Naive thymus-derived CD4-positive, alpha-beta T cell (primary cell): ENCODE measurements at regions not wholly inside any gene's neighbourhood (a gene's known extent, or its start where the extent isn't known, plus 50 kb on each side); places are given as distances from the start of the nearest gene placed in this dataset.

Experiments
- ATAC-seq: fragments of 150-1000 bp; cut with Tn5 transposase; 2 replicates; pipeline ENCODE4 v1.10.0; 2021; ENCODE audit warnings: mild to moderate bottlenecking, moderate library complexity
- CTCF ChIA-PET: fragments of 350-600 bp; sonication (Branson Sonifier 250); formaldehyde crosslinking; loops from one replicate; lab custom pipeline; 2021; ENCODE audit warnings: antibody characterized with exemption; lab: Charles Lee
- POLR2A ChIA-PET: fragments of 350-600 bp; sonication (Branson Sonifier 250); formaldehyde crosslinking; loops from one replicate; lab custom pipeline; 2021; ENCODE audit warnings: antibody characterized with exemption, inconsistent platforms; lab: Charles Lee
- DNase-seq, 9 donors: peaks; one replicate each; pipeline versions ENCODE4 v3.0.0 to v3.0.0-alpha.2; 2020 to 2022; ENCODE audit warnings: mixed read lengths in 1 of 9
- H3K27ac ChIP-seq: one replicate; pipeline ENCODE4 v1.7.0; 2013; ENCODE audit warnings: mild to moderate bottlenecking, low read depth, low read length, moderate library complexity
- H3K27me3 ChIP-seq, 2 donors: one replicate each; pipeline ENCODE4 v1.7.0; 2013; ENCODE audit warnings: low read length in 2 of 2, mild to moderate bottlenecking in 2 of 2, moderate library complexity in 2 of 2; ENCODE audit not compliant: control insufficient read depth in 2 of 2, insufficient read depth in 2 of 2
- H3K36me3 ChIP-seq, 3 experiments: 1 replicate in 2 of 3; 2 replicates in 1 of 3; pipeline ENCODE4 v1.7.0; 2013; ENCODE audit warnings: low read length in 3 of 3, mild to moderate bottlenecking in 3 of 3, moderate library complexity in 1 of 3; ENCODE audit not compliant: insufficient read depth in 3 of 3, control insufficient read depth in 2 of 3
- H3K4me1 ChIP-seq, 2 donors: one replicate each; pipeline ENCODE4 v1.7.0; 2013; ENCODE audit warnings: low read length in 2 of 2, mild to moderate bottlenecking in 2 of 2, moderate library complexity in 1 of 2; ENCODE audit not compliant: control insufficient read depth in 2 of 2, insufficient read depth in 2 of 2
- H3K4me3 ChIP-seq: 2 replicates; pipeline ENCODE4 v1.7.0; 2013; ENCODE audit warnings: mild to moderate bottlenecking, low read length
- H3K9me3 ChIP-seq, 3 experiments: 1 replicate in 2 of 3; 2 replicates in 1 of 3; pipeline ENCODE4 v1.7.0; 2013; ENCODE audit warnings: low read length in 3 of 3; ENCODE audit not compliant: control insufficient read depth in 2 of 3
- H3K27ac Mint-ChIP-seq, 9 donors: one replicate each; pipeline ENCODE4 v1.8.0; 2020 to 2022; ENCODE audit warnings: mixed read lengths in 9 of 9, mild to moderate bottlenecking in 8 of 9, moderate library complexity in 5 of 9, inconsistent platforms in 2 of 9
- H3K27me3 Mint-ChIP-seq, 5 donors: one replicate each; pipeline ENCODE4 v1.8.0; 2021 to 2022; ENCODE audit warnings: mixed read lengths in 5 of 5, mild to moderate bottlenecking in 1 of 5
- H3K36me3 Mint-ChIP-seq, 5 donors: one replicate each; pipeline ENCODE4 v1.8.0; 2020 to 2022; ENCODE audit warnings: mixed read lengths in 5 of 5, mild to moderate bottlenecking in 3 of 5, inconsistent platforms in 1 of 5
- H3K4me1 Mint-ChIP-seq, 7 donors: one replicate each; pipeline ENCODE4 v1.8.0; 2020 to 2022; ENCODE audit warnings: mixed read lengths in 7 of 7, mild to moderate bottlenecking in 3 of 7, inconsistent platforms in 1 of 7
- H3K4me3 Mint-ChIP-seq, 10 donors: one replicate each; pipeline ENCODE4 v1.8.0; 2020 to 2022; ENCODE audit warnings: mild to moderate bottlenecking in 10 of 10, mixed read lengths in 10 of 10, moderate library complexity in 6 of 10, inconsistent platforms in 2 of 10
- H3K9me3 Mint-ChIP-seq, 11 donors: one replicate each; pipeline ENCODE4 v1.8.0; 2020 to 2022; ENCODE audit warnings: mixed read lengths in 11 of 11, mild to moderate bottlenecking in 4 of 11, inconsistent platforms in 1 of 11, moderate library complexity in 1 of 11
- intact Hi-C, 2 donors: fragments of 100-400 bp; cut with micrococcal nuclease; formaldehyde crosslinking; loops; one replicate each; pipeline ENCODE4 v1.15.1; 2023

DNA sequence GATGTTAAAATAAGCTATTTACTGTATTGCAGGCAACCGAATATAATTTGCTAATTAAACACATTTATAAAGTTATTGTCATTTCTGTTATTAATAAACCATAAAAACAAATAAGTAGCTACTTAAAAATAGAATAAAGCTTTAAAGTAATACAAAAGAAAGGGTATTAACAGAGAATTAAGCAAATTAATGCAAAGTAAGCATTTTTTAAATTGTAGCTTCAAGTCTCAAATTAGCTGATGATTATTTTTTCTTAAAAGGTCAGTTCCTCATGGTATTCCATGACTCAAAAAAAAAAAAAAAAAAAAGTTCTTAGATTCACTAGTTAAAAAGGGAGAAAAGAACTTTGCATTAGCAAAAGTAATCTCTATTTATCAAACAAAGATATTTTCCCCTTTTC, 292.5 kb downstream of the SLITRK1 start:
- Histone ChIP-seq H3K4me1 (no peaks in the 10 kb centered on the region), H3K27ac (no peak overlapping the region), H3K4me3 (no peak overlapping the region), H3K9me3 (no peaks in the 10 kb centered on the region), H3K27me3 (no peaks in the 10 kb centered on the region), H3K36me3 (no peaks in the 10 kb centered on the region)
- ATAC-seq (no peak), DNase-seq (no peak)
- no peaks in the 10 kb centered on the region for H3K4me1 Mint-ChIP-seq
- H3K27ac Mint-ChIP-seq, result no peak overlapping the region
- CTCF ChIA-PET, result no interaction called here
- peaks cover 0 to 20% (median 3%) of the 10 kb centered on the region in 11 donors for H3K9me3 Mint-ChIP-seq
- H3K4me3 Mint-ChIP-seq, result no peak overlapping the region
- H3K36me3 Mint-ChIP-seq, result no peaks in the 10 kb centered on the region
- intact Hi-C loops, result no loop called here
- H3K27me3 Mint-ChIP-seq, result no peaks in the 10 kb centered on the region
- POLR2A ChIA-PET, result no interaction called here

DNA sequence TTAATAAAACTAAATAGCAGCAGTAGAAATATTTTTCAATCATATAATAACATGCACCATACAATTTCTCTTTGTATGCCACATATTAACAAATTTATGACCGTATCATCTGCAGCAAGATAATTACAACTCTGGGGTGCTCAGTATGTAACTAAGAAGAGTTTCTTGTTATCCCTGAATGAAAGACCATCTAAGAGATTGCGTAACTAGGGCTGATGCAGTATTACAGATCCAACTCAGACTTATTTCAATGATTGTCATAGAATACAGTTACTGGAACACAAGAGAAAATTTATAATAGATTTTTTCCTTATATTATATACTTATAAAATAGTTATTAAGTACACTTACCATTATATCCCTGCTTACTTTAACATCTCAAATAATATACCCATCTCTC, 305.1 kb downstream of the SLITRK1 start:
- Mint-ChIP-seq H3K4me1 (no peaks in the 10 kb centered on the region), H3K9me3 (peaks cover 0 to 21% (median 5%) of the 10 kb centered on the region in 11 donors), H3K27ac (no peak overlapping the region), H3K27me3 (no peaks in the 10 kb centered on the region), H3K4me3 (no peak overlapping the region), H3K36me3 (no peaks in the 10 kb centered on the region)
- POLR2A ChIA-PET, result no interaction called here
- no peaks in the 10 kb centered on the region for H3K36me3 ChIP-seq
- DNase-seq (no peak), ATAC-seq (no peak)
- CTCF ChIA-PET, result no interaction called here
- no peaks in the 10 kb centered on the region for H3K9me3 ChIP-seq
- intact Hi-C loops, result no loop called here
- no peak overlapping the region for H3K27ac ChIP-seq
- H3K4me3 ChIP-seq, result no peak overlapping the region
- H3K27me3 ChIP-seq, result no peaks in the 10 kb centered on the region
- H3K4me1 ChIP-seq, result no peaks in the 10 kb centered on the region

DNA sequence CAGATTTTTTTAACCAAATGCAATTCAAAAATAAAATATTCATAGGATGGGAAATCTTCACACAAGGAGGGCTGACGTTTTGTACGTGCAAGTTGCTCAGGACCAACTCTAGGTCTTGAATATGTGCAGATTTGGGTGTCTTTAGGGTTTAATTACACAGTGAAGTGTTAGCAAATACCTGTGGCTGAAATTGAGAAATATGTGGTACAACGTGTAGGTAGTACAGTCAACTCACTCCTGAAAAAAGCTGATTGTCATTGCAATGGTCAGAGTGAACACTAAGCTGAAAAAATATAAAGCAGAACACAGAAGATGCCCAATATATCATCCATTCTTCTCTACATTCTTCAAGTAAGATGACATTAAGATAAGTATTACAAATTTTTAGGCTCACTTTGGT, 314.3 kb downstream of the SLITRK1 start:
- POLR2A ChIA-PET, result no interaction called here
- CTCF ChIA-PET, result no interaction called here
- H3K4me1 ChIP-seq, result no peaks in the 10 kb centered on the region

DNA sequence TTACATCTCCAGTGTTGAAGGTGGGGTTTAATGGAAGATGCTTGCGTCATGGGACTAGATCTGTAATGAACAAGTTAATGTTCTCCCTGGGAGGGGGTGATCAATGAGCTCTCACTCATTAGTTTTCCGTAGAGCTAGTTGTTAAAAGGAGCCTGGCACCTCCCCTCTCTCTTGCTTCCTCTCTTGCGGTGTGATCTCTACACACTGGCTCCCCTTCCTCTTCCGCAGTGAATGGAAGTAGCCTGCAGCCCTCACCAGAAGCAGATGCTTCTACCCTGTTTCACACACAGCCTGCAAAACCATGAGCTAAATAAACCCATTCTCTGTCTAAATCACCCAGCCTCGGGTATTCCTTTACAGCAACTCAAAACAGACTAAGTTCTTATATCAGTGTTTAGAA, 318.8 kb downstream of the SLITRK1 start:
- Histone ChIP-seq H3K4me3 (no peak overlapping the region), H3K4me1 (no peaks in the 10 kb centered on the region), H3K27ac (no peak overlapping the region), H3K9me3 (peaks cover 0 to 4% (median 0%) of the 10 kb centered on the region in 3 experiments), H3K27me3 (no peaks in the 10 kb centered on the region), H3K36me3 (no peaks in the 10 kb centered on the region)
- peaks cover 0 to 7% (median 2%) of the 10 kb centered on the region in 11 donors for H3K9me3 Mint-ChIP-seq
- DNase-seq, result no peak
- ATAC-seq, result no peak
- no peak overlapping the region for H3K27ac Mint-ChIP-seq
- ChIA-PET POLR2A (no interaction called here), CTCF (no interaction called here)
- H3K27me3 Mint-ChIP-seq, result no peaks in the 10 kb centered on the region
- no peak overlapping the region for H3K4me3 Mint-ChIP-seq
- H3K4me1 Mint-ChIP-seq, result no peaks in the 10 kb centered on the region
- intact Hi-C loops, result no loop called here
- H3K36me3 Mint-ChIP-seq, result no peaks in the 10 kb centered on the region

More for the DNA sequence above, 314.3 kb downstream of the SLITRK1 start:
- DNase-seq, result no peak
- peaks cover 2 to 17% (median 6%) of the 10 kb centered on the region in 11 donors for H3K9me3 Mint-ChIP-seq
- H3K4me3 Mint-ChIP-seq, result no peak overlapping the region
- no peaks in the 10 kb centered on the region for H3K27me3 ChIP-seq
- H3K36me3 ChIP-seq, result no peaks in the 10 kb centered on the region
- H3K9me3 ChIP-seq, result no peaks in the 10 kb centered on the region
- ATAC-seq, result no peak
- H3K4me1 Mint-ChIP-seq, result no peaks in the 10 kb centered on the region
- no peaks in the 10 kb centered on the region for H3K36me3 Mint-ChIP-seq
- intact Hi-C loops, result no loop called here
- no peak overlapping the region for H3K27ac ChIP-seq
- H3K27ac Mint-ChIP-seq, result no peak overlapping the region
- no peak overlapping the region for H3K4me3 ChIP-seq
- no peaks in the 10 kb centered on the region for H3K27me3 Mint-ChIP-seq

DNA sequence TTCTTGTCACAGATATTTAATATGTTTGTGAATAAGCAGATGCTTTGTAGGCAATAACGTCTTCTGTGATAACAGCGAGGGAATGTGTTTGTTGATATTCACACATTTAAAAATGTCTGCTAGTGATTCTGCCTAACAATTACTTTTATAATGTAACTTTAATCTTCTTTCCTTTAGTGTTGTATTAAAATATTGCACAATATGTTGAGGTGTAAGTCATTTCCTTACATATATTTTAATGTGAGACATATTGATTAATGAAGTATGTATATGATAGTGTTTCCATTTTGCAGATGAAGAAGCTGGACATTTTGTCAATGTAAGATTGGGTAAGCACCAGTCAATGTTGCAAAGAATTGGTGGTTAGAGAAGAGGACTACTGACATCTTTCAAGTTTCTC, 324.4 kb downstream of the SLITRK1 start:
- ATAC-seq, result no peak
- intact Hi-C loops, result no loop called here
- Histone ChIP-seq H3K27ac (no peak overlapping the region), H3K4me3 (no peak overlapping the region), H3K9me3 (peaks cover 0 to 4% (median 0%) of the 10 kb centered on the region in 3 experiments), H3K4me1 (no peaks in the 10 kb centered on the region), H3K36me3 (no peaks in the 10 kb centered on the region), H3K27me3 (no peaks in the 10 kb centered on the region)
- CTCF ChIA-PET, result no interaction called here
- no peak for DNase-seq
- H3K36me3 Mint-ChIP-seq, result no peaks in the 10 kb centered on the region
- H3K9me3 Mint-ChIP-seq, result peaks cover 0 to 21% (median 1%) of the 10 kb centered on the region in 11 donors
- H3K4me3 Mint-ChIP-seq, result no peak overlapping the region
- no peak overlapping the region for H3K27ac Mint-ChIP-seq
- H3K27me3 Mint-ChIP-seq, result no peaks in the 10 kb centered on the region
- H3K4me1 Mint-ChIP-seq, result no peaks in the 10 kb centered on the region
- POLR2A ChIA-PET, result no interaction called here

DNA sequence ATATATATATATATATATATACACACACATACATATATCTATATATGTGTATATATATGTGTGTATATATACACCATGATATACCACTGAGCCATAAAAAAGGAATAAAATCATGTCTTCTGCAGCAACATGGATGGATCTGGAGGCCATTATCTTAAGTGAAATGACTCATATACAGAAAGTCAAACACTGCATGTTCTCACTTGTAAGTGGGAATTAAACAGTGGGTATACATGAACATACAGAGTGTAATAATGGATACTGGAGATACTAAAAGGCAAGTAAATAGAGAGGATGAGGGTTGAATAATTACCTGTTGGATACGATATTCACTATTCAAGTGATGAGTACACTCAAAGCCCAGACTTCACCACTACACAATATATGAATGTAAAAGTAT, 332.6 kb downstream of the SLITRK1 start:
- no peaks in the 10 kb centered on the region for H3K36me3 ChIP-seq
- ATAC-seq (no peak), DNase-seq (no peak)
- intact Hi-C loops, result no loop called here
- H3K4me1 ChIP-seq, result no peaks in the 10 kb centered on the region
- H3K4me3 ChIP-seq, result no peak overlapping the region
- Mint-ChIP-seq H3K4me1 (no peaks in the 10 kb centered on the region), H3K27ac (no peak overlapping the region), H3K4me3 (no peak overlapping the region), H3K9me3 (peaks cover 0 to 7% (median 0%) of the 10 kb centered on the region in 11 donors), H3K27me3 (no peaks in the 10 kb centered on the region), H3K36me3 (no peaks in the 10 kb centered on the region)
- no peak overlapping the region for H3K27ac ChIP-seq
- H3K9me3 ChIP-seq, result no peaks in the 10 kb centered on the region
- no peaks in the 10 kb centered on the region for H3K27me3 ChIP-seq
- POLR2A ChIA-PET, result no interaction called here
- CTCF ChIA-PET, result no interaction called here

DNA sequence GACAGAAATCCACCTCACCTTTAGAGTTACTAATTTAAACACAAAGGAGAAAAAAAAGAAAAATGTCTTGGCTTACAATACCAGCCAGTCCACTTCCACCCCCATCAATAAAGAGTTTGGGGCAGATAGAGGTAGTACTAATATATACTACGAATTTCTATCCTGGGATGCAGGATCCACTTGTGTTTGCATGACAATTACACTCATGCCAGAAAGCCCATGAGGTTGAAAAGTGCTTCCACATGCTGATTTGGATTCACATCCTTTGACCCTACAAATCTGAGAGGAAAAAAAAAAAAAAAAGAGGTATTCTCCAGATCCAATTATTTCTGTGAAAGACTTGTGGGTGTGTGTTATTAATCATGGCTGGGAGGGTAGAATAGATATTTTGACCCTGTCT, 335.2 kb downstream of the SLITRK1 start:
- H3K27ac Mint-ChIP-seq, result no peak overlapping the region
- no peaks in the 10 kb centered on the region for H3K36me3 Mint-ChIP-seq
- H3K9me3 ChIP-seq, result no peaks in the 10 kb centered on the region

More for the DNA sequence above, 335.2 kb downstream of the SLITRK1 start:
- Histone ChIP-seq H3K27me3 (no peaks in the 10 kb centered on the region), H3K4me1 (no peaks in the 10 kb centered on the region), H3K4me3 (no peak overlapping the region), H3K27ac (no peak overlapping the region), H3K36me3 (no peaks in the 10 kb centered on the region)
- POLR2A ChIA-PET, result no interaction called here
- CTCF ChIA-PET, result no interaction called here
- Mint-ChIP-seq H3K9me3 (peaks cover 0 to 13% (median 3%) of the 10 kb centered on the region in 11 donors), H3K4me1 (no peaks in the 10 kb centered on the region), H3K27me3 (no peaks in the 10 kb centered on the region), H3K4me3 (no peak overlapping the region)
- intact Hi-C loops, result no loop called here
- ATAC-seq (no peak), DNase-seq (no peak)
